ENCODE measurements at regions not wholly inside any gene's neighbourhood (a gene's known extent, or its start where the extent isn't known, plus 50 kb on each side); places are given as distances from the start of the nearest gene placed in this dataset.

GRCh38 chr6:40973304-40973703, 65.7 kb downstream of the UNC5CL start:
- DNase-seq (ENCODE audit: low read depth in 2 of 2), result no peak

- DNase-seq (ENCODE audit: low read depth in 2 of 2), result no peak
Observed at GRCh38 chr6:40972814-40973213, 66.2 kb downstream of the UNC5CL start.

GRCh38 chr6:40972190-40972589, 66.8 kb downstream of the UNC5CL start:
- no peak for DNase-seq (ENCODE audit: low read depth in 2 of 2)

GRCh38 chr6:40968620-40969164, 70.3 kb downstream of the UNC5CL start:
- DNase-seq (ENCODE audit: low read depth in 2 of 2), result no peak

GRCh38 chr6:40966860-40967259, 72.2 kb downstream of the UNC5CL start:
- DNase-seq (ENCODE audit: low read depth in 2 of 2), result no peak

GRCh38 chr6:40965046-40965445, 74.0 kb downstream of the UNC5CL start:
- no peak for DNase-seq (ENCODE audit: low read depth in 2 of 2)

- no peak for DNase-seq (ENCODE audit: low read depth in 2 of 2)
Observed at GRCh38 chr6:40963019-40963418, 76.0 kb downstream of the UNC5CL start.

GRCh38 chr6:40962241-40962640, 76.8 kb downstream of the UNC5CL start:
- no peak for DNase-seq (ENCODE audit: low read depth in 2 of 2)

- no peak for DNase-seq (ENCODE audit: low read depth in 2 of 2)
Observed at GRCh38 chr6:40961831-40962230, 77.2 kb downstream of the UNC5CL start.

- DNase-seq (ENCODE audit: low read depth in 2 of 2), result no peak
Observed at GRCh38 chr6:40960742-40961430, 78.1 kb downstream of the UNC5CL start.

GRCh38 chr6:40959781-40960327, 79.2 kb downstream of the UNC5CL start:
- DNase-seq (ENCODE audit: low read depth in 2 of 2), result no peak

- DNase-seq (ENCODE audit: low read depth in 2 of 2), result no peak
Observed at GRCh38 chr6:40958738-40959137, 80.3 kb downstream of the UNC5CL start.

GRCh38 chr6:40957616-40958492, 81.2 kb downstream of the UNC5CL start:
- no peak for DNase-seq (ENCODE audit: low read depth in 2 of 2)

GRCh38 chr6:40956936-40957335, 82.1 kb downstream of the UNC5CL start:
- DNase-seq (ENCODE audit: low read depth in 2 of 2), result no peak

GRCh38 chr6:40955178-40955545, 83.9 kb downstream of the UNC5CL start:
- DNase-seq (ENCODE audit: low read depth in 2 of 2), result no peak

- no peak for DNase-seq (ENCODE audit: low read depth in 2 of 2)
Observed at GRCh38 chr6:40954446-40955177, 84.4 kb downstream of the UNC5CL start.

GRCh38 chr6:40953486-40953885, 85.5 kb downstream of the UNC5CL start:
- no peak for DNase-seq (ENCODE audit: low read depth in 2 of 2)

- DNase-seq (ENCODE audit: low read depth in 2 of 2), result no peak
Observed at GRCh38 chr6:40950986-40951698, 87.9 kb downstream of the UNC5CL start.

GRCh38 chr6:40948570-40948969, 90.5 kb downstream of the UNC5CL start:
- no peak for DNase-seq (ENCODE audit: low read depth in 2 of 2)

- DNase-seq (ENCODE audit: low read depth in 2 of 2), result no peak
Observed at GRCh38 chr6:40947876-40948526, 91.0 kb downstream of the UNC5CL start.
